RWPE2 (cell line): ENCODE measurements at regions not wholly inside any gene's neighbourhood (a gene's known extent, or its start where the extent isn't known, plus 50 kb on each side); places are given as distances from the start of the nearest gene placed in this dataset.
"Not testable (repeated sequence)": the region's sequence is repeated elsewhere in the genome, so short reads cannot be mapped to it uniquely, and the experiment has no call there.

Experiments used
- ATAC-seq: fragments of 200-7000 bp; cut with Tn5 transposase; 3 replicates; pipeline ENCODE4 v1.9.1; 2021; ENCODE audit warnings: low read depth
- DNase-seq: peaks from one replicate; pipeline ENCODE4 v3.0.0-alpha.2; 2020; ENCODE audit warnings: low spot score
- H3K27ac ChIP-seq: fragments of 450-650 bp; 2 replicates; pipeline ENCODE4 v1.5.1; 2017; ENCODE audit warnings: mild to moderate bottlenecking; ENCODE audit not compliant: poor library complexity, severe bottlenecking
- H3K27me3 ChIP-seq: fragments of 250-450 bp; sonication (Bioruptor Pico); 2 replicates; pipeline ENCODE4 v1.5.1; 2021; ENCODE audit warnings: mild to moderate bottlenecking, moderate library complexity; ENCODE audit not compliant: insufficient read depth, poor library complexity, severe bottlenecking
- H3K36me3 ChIP-seq: fragments of 250-450 bp; sonication (Bioruptor Pico); 2 replicates; pipeline ENCODE4 v1.5.1; 2020; ENCODE audit warnings: low read depth, mild to moderate bottlenecking, moderate library complexity
- H3K4me1 ChIP-seq: fragments of 250-450 bp; sonication (Bioruptor Pico); 2 replicates; pipeline ENCODE4 v1.5.1; 2021; ENCODE audit warnings: mild to moderate bottlenecking, moderate library complexity; ENCODE audit not compliant: insufficient read depth, poor library complexity, severe bottlenecking
- H3K4me3 ChIP-seq: fragments of 250-450 bp; sonication (Bioruptor Pico); 2 replicates; pipeline ENCODE4 v1.5.1; 2021; ENCODE audit warnings: mild to moderate bottlenecking, moderate library complexity; ENCODE audit not compliant: severe bottlenecking
- H3K9me3 ChIP-seq: fragments of 250-450 bp; sonication (Bioruptor Pico); 2 replicates; pipeline ENCODE4 v1.5.1; 2021; ENCODE audit warnings: mild to moderate bottlenecking, moderate library complexity; ENCODE audit not compliant: severe bottlenecking
- CTCF ChIP-seq: fragments of 450-650 bp; IDR thresholded peaks from one replicate; pipeline ENCODE4 v1.5.1; 2017; ENCODE audit warnings: mild to moderate bottlenecking, moderate library complexity; ENCODE audit not compliant: poor library complexity, severe bottlenecking

GRCh38 chr3:22819209-22819608 lies 383.9 kb upstream of the UBE2E2 start:
- H3K9me3 ChIP-seq, result no peaks in the 10 kb centered on the region
- no peaks in the 10 kb centered on the region for H3K4me1 ChIP-seq
- H3K36me3 ChIP-seq, result no peaks in the 10 kb centered on the region
- H3K27me3 ChIP-seq, result no peaks in the 10 kb centered on the region
- H3K27ac ChIP-seq, result no peak overlapping the region
- TF ChIP-seq CTCF, result no peak
- H3K4me3 ChIP-seq, result no peak overlapping the region
- DNase-seq, result no peak
- no peak for ATAC-seq

GRCh38 chr3:22835041-22835440 lies 368.1 kb upstream of the UBE2E2 start:
- Histone ChIP-seq H3K9me3 (no peaks in the 10 kb centered on the region), H3K4me1 (no peaks in the 10 kb centered on the region), H3K4me3 (no peak overlapping the region), H3K27ac (no peak overlapping the region), H3K36me3 (no peaks in the 10 kb centered on the region), H3K27me3 (no peaks in the 10 kb centered on the region)
- no peak for TF ChIP-seq CTCF
- ATAC-seq, result no peak
- DNase-seq, result no peak

GRCh38 chr3:22836131-22836530 lies 367.0 kb upstream of the UBE2E2 start:
- Histone ChIP-seq H3K9me3 (no peaks in the 10 kb centered on the region), H3K27me3 (no peaks in the 10 kb centered on the region), H3K36me3 (no peaks in the 10 kb centered on the region), H3K27ac (no peak overlapping the region), H3K4me1 (no peaks in the 10 kb centered on the region), H3K4me3 (no peak overlapping the region)
- DNase-seq (no peak), ATAC-seq (no peak)
- no peak for TF ChIP-seq CTCF

- H3K4me1 ChIP-seq, result no peaks in the 10 kb centered on the region
- no peaks in the 10 kb centered on the region for H3K36me3 ChIP-seq
- no peak overlapping the region for H3K4me3 ChIP-seq
- no peaks in the 10 kb centered on the region for H3K9me3 ChIP-seq
- ATAC-seq, result no peak
- no peaks in the 10 kb centered on the region for H3K27me3 ChIP-seq
- TF ChIP-seq CTCF, result no peak
- no peak overlapping the region for H3K27ac ChIP-seq
- DNase-seq, result no peak
Observed at GRCh38 chr3:22843854-22844253, 359.3 kb upstream of the UBE2E2 start.

GRCh38 chr3:22846566-22846965 lies 356.6 kb upstream of the UBE2E2 start:
- no peaks in the 10 kb centered on the region for H3K9me3 ChIP-seq
- no peak overlapping the region for H3K27ac ChIP-seq
- DNase-seq, result no peak
- no peak overlapping the region for H3K4me3 ChIP-seq
- H3K36me3 ChIP-seq, result no peaks in the 10 kb centered on the region
- no peaks in the 10 kb centered on the region for H3K4me1 ChIP-seq
- H3K27me3 ChIP-seq, result no peaks in the 10 kb centered on the region
- no peak for TF ChIP-seq CTCF
- ATAC-seq, result no peak

GRCh38 chr3:22849583-22849982 lies 353.5 kb upstream of the UBE2E2 start:
- H3K9me3 ChIP-seq, ATAC-seq, H3K36me3 ChIP-seq, H3K4me3 ChIP-seq, DNase-seq, H3K27ac ChIP-seq, H3K27me3 ChIP-seq, H3K4me1 ChIP-seq: not testable (repeated sequence)
